ENCODE measurements at regions not wholly inside any gene's neighbourhood (a gene's known extent, or its start where the extent isn't known, plus 50 kb on each side); places are given as distances from the start of the nearest gene placed in this dataset.

DNA sequence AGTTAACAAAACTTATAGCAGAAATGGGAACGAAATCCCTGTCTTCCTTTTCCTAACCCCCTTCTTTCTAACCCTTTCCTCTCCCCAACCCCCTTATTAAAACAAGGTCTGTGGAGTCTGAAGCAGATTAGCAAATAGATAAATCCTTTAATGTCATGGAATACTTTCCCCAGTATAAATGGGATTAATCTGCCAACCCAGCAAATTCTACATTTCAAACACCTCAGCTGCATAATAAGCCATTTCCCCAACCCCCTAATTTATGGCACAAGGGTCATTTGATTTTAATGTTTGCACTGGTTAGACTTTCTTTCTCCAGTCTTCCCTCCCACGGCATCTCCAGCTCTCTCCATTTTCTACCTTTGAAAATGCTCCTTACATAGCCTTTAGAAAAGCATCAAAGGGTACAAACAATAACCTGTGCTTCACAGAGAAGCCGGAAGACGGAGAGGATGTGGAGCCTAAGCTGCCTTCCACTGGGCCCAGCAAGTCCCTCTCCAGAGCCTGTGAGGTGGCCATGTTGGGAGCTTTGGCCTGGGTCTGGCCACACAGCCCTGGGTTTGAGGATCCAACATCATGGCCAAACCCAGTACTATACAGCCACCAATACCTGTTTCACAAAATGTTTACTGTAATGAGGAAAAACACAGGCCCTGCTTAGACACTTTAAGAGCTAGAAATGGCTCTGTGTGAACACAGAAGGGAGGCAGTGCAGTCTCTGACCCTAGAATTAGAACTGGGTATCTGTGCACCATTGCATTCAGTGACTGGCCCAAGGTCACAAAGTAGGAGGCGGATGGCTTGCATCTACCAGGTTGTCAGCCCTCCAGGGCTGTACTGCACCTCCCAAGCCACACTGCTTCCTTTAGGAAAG, 56.9 kb upstream of the SPRY1 start:
- H3K4me2 ChIP-seq (ENCODE audit: control insufficient read depth, insufficient read depth) = no peak overlapping the region
- no peak overlapping the region for H3K9ac ChIP-seq (ENCODE audit: control insufficient read depth, insufficient read depth, low read length)
- H3K79me2 ChIP-seq (ENCODE audit: control insufficient read depth, insufficient read depth, low read length) = no peaks in the 10 kb centered on the region
- WGBS (ENCODE audit: insufficient coverage, insufficient replicate concordance, low lambda C conversion rate, missing lambda C conversion rate) = 63% methylated on average over 5 of the region's 5 CpGs
- in situ Hi-C loops (cut with MboI) = no loop called here
- intact Hi-C loops (cut with micrococcal nuclease; ENCODE audit: unreplicated experiment) = no loop called here
- ChIA-PET CTCF (no interaction called here), RAD21 (ENCODE audit: unreplicated experiment) (no interaction called here), SMC1A (ENCODE audit: uncharacterized antibody, unreplicated experiment) (no interaction called here), POLR2A (no interaction called here)
- ATAC-seq (no peak), FAIRE-seq (no peak), DNase-seq (ENCODE audit: low read depth, low spot score) (no peak)
- no peaks in the 10 kb centered on the region for H4K20me1 ChIP-seq (ENCODE audit: control insufficient read depth, insufficient read depth)
- no peak overlapping the region for H3K27ac ChIP-seq (ENCODE audit: control insufficient read depth, insufficient read depth)
- no peaks in the 10 kb centered on the region; the same call in 1 of the 3 replicates for H3K9me3 ChIP-seq (replicated peaks; ENCODE audit: control insufficient read depth, insufficient read depth, low read length)
- BruUV-seq (replicated peaks) = no TSS peak
- H3K36me3 ChIP-seq (ENCODE audit: control insufficient read depth in 2 of 2, insufficient read depth in 2 of 2, low read length in 1 of 2) = no peaks in the 10 kb centered on the region
- H2AFZ ChIP-seq (ENCODE audit: control insufficient read depth, low read depth, low read length) = no peak overlapping the region
- no peak overlapping the region for H3K4me3 ChIP-seq
- no peaks in the 10 kb centered on the region for H3K4me1 ChIP-seq (ENCODE audit: control insufficient read depth, insufficient read depth, low read length)
- no peaks in the 10 kb centered on the region for H3K27me3 ChIP-seq (replicated peaks in 1 of 2; ENCODE audit: control insufficient read depth in 2 of 2, insufficient read depth in 2 of 2, low read length in 1 of 2)
- TF ChIP-seq, protein P1, sequence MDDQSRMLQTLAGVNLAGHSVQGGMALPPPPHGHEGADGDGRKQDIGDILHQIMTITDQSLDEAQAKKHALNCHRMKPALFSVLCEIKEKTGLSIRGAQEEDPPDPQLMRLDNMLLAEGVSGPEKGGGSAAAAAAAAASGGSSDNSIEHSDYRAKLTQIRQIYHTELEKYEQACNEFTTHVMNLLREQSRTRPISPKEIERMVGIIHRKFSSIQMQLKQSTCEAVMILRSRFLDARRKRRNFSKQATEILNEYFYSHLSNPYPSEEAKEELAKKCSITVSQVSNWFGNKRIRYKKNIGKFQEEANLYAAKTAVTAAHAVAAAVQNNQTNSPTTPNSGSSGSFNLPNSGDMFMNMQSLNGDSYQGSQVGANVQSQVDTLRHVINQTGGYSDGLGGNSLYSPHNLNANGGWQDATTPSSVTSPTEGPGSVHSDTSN (IDR thresholded peaks at IDR 0.05; ENCODE audit: insufficient replicate concordance, low read depth, low read length) = no peak
- TF ChIP-seq SIX5 (IDR thresholded peaks at IDR 0.05; ENCODE audit: low read depth, low read length, severe bottlenecking) (no peak), IKZF1 (conservative IDR thresholded peaks at IDR 0.05) (no peak), EED (IDR thresholded peaks at IDR 0.05; ENCODE audit: low read depth) (no peak), ZNF274 (IDR thresholded peaks at IDR 0.05; ENCODE audit: insufficient read depth, insufficient read length) (no peak), ZNF24 (IDR thresholded peaks at IDR 0.05) (no peak), NFXL1 (IDR thresholded peaks at IDR 0.05; ENCODE audit: borderline replicate concordance) (no peak), SUPT20H (IDR thresholded peaks at IDR 0.05; ENCODE audit: borderline replicate concordance, control insufficient read depth, low read depth, low read length) (no peak)
- TF ChIP-seq, protein P2, sequence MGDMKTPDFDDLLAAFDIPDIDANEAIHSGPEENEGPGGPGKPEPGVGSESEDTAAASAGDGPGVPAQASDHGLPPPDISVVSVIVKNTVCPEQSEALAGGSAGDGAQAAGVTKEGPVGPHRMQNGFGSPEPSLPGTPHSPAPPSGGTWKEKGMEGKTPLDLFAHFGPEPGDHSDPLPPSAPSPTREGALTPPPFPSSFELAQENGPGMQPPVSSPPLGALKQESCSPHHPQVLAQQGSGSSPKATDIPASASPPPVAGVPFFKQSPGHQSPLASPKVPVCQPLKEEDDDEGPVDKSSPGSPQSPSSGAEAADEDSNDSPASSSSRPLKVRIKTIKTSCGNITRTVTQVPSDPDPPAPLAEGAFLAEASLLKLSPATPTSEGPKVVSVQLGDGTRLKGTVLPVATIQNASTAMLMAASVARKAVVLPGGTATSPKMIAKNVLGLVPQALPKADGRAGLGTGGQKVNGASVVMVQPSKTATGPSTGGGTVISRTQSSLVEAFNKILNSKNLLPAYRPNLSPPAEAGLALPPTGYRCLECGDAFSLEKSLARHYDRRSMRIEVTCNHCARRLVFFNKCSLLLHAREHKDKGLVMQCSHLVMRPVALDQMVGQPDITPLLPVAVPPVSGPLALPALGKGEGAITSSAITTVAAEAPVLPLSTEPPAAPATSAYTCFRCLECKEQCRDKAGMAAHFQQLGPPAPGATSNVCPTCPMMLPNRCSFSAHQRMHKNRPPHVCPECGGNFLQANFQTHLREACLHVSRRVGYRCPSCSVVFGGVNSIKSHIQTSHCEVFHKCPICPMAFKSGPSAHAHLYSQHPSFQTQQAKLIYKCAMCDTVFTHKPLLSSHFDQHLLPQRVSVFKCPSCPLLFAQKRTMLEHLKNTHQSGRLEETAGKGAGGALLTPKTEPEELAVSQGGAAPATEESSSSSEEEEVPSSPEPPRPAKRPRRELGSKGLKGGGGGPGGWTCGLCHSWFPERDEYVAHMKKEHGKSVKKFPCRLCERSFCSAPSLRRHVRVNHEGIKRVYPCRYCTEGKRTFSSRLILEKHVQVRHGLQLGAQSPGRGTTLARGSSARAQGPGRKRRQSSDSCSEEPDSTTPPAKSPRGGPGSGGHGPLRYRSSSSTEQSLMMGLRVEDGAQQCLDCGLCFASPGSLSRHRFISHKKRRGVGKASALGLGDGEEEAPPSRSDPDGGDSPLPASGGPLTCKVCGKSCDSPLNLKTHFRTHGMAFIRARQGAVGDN (IDR thresholded peaks at IDR 0.05) = no peak
- TF ChIP-seq, protein P3, sequence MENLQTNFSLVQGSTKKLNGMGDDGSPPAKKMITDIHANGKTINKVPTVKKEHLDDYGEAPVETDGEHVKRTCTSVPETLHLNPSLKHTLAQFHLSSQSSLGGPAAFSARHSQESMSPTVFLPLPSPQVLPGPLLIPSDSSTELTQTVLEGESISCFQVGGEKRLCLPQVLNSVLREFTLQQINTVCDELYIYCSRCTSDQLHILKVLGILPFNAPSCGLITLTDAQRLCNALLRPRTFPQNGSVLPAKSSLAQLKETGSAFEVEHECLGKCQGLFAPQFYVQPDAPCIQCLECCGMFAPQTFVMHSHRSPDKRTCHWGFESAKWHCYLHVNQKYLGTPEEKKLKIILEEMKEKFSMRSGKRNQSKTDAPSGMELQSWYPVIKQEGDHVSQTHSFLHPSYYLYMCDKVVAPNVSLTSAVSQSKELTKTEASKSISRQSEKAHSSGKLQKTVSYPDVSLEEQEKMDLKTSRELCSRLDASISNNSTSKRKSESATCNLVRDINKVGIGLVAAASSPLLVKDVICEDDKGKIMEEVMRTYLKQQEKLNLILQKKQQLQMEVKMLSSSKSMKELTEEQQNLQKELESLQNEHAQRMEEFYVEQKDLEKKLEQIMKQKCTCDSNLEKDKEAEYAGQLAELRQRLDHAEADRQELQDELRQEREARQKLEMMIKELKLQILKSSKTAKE (IDR thresholded peaks at IDR 0.05; ENCODE audit: low read depth, poor library complexity, severe bottlenecking) = no peak
- TF ChIP-seq, protein P4, sequence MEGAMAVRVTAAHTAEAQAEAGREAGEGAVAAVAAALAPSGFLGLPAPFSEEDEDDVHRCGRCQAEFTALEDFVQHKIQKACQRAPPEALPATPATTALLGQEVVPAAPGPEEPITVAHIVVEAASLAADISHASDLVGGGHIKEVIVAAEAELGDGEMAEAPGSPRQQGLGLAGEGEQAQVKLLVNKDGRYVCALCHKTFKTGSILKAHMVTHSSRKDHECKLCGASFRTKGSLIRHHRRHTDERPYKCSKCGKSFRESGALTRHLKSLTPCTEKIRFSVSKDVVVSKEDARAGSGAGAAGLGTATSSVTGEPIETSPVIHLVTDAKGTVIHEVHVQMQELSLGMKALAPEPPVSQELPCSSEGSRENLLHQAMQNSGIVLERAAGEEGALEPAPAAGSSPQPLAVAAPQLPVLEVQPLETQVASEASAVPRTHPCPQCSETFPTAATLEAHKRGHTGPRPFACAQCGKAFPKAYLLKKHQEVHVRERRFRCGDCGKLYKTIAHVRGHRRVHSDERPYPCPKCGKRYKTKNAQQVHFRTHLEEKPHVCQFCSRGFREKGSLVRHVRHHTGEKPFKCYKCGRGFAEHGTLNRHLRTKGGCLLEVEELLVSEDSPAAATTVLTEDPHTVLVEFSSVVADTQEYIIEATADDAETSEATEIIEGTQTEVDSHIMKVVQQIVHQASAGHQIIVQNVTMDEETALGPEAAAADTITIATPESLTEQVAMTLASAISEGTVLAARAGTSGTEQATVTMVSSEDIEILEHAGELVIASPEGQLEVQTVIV (IDR thresholded peaks at IDR 0.05; ENCODE audit: borderline replicate concordance, partially characterized antibody) = no peak
